K562 (cell line): ENCODE measurements at regions not wholly inside any gene's neighbourhood (a gene's known extent, or its start where the extent isn't known, plus 50 kb on each side); places are given as distances from the start of the nearest gene placed in this dataset.
A peak's percentile ranks its signal among the peaks of the same experiment; 100 is the strongest.

Experiments
- ASH1L ChIP-seq: fragments of 450-650 bp; IDR thresholded peaks from 2 replicates; pipeline ENCODE4 v1.6.1; 2018; ENCODE audit warnings: borderline replicate concordance, mild to moderate bottlenecking, low read depth; ENCODE audit not compliant: partially characterized antibody
- DPF2 ChIP-seq: fragments of 450-650 bp; IDR thresholded peaks from 2 replicates; pipeline ENCODE4 v1.6.1; 2016
- ELK3 ChIP-seq: fragments of 450-650 bp; formaldehyde crosslinking; IDR thresholded peaks from 2 replicates; pipeline ENCODE4 v1.4.0; 2020; ENCODE audit warnings: mild to moderate bottlenecking
- FIP1L1 ChIP-seq: fragments of 200-400 bp; formaldehyde crosslinking; IDR thresholded peaks from 2 replicates; pipeline ENCODE4 v1.6.1; 2018; ENCODE audit warnings: mild to moderate bottlenecking, low read depth, low read length; ENCODE audit not compliant: poor library complexity, severe bottlenecking
- HDAC2 ChIP-seq: fragments of 450-650 bp; IDR thresholded peaks from 2 replicates; pipeline ENCODE4 v1.6.1; 2016; ENCODE audit warnings: mild to moderate bottlenecking
- JUNB ChIP-seq: fragments of 450-650 bp; formaldehyde crosslinking; conservative IDR thresholded peaks from 2 replicates; pipeline ENCODE4 v1.4.0; 2020; ENCODE audit warnings: mild to moderate bottlenecking
- MBD2 ChIP-seq: sonication (generic); IDR thresholded peaks from 2 replicates; pipeline ENCODE4 v1.6.1; 2016; ENCODE audit warnings: low read depth, borderline replicate concordance
- POLR2H ChIP-seq: IDR thresholded peaks from 2 replicates; pipeline ENCODE4 v1.6.1; 2016; ENCODE audit warnings: missing genetic modification characterization, low read depth, mild to moderate bottlenecking, control low read depth, missing compliant biosample characterization, moderate library complexity
- PRMT5 ChIP-seq: sonication (generic); formaldehyde crosslinking; IDR thresholded peaks from 2 replicates; pipeline ENCODE4 v1.5.0; 2020; ENCODE audit warnings: missing genetic modification reagents
- SIN3B ChIP-seq: fragments of 450-650 bp; IDR thresholded peaks from 2 replicates; pipeline ENCODE4 v1.6.1; 2017; ENCODE audit warnings: low read depth, mild to moderate bottlenecking, moderate library complexity
- SMARCB1 ChIP-seq: IDR thresholded peaks from 2 replicates; pipeline ENCODE4 v1.6.1; 2011; ENCODE audit warnings: improper control_type of control experiment, low read depth; ENCODE audit not compliant: insufficient read length
- SPI1 ChIP-seq: IDR thresholded peaks from 2 replicates; pipeline ENCODE4 v1.6.1; 2011; ENCODE audit warnings: low read depth, low read length, control low read depth, borderline replicate concordance
- TSHZ1 ChIP-seq: fragments of 250-450 bp; sonication (Bioruptor Pico); IDR thresholded peaks from 2 replicates; pipeline ENCODE4 v1.4.0; 2020; ENCODE audit warnings: mild to moderate bottlenecking, moderate library complexity
- U2AF2 ChIP-seq: fragments of 200-400 bp; formaldehyde crosslinking; optimal IDR thresholded peaks from 2 replicates; pipeline ENCODE3; 2017; ENCODE audit warnings: low read depth, mild to moderate bottlenecking, low read length
- YBX1 ChIP-seq: fragments of 450-650 bp; IDR thresholded peaks from 2 replicates; pipeline ENCODE4 v1.7.1; 2016; ENCODE audit warnings: mild to moderate bottlenecking
- ZBTB33 ChIP-seq: sonication (generic); formaldehyde crosslinking; IDR thresholded peaks from 2 replicates; pipeline ENCODE4 v1.8.1; 2023; ENCODE audit warnings: mild to moderate bottlenecking, missing genetic modification reagents
- ZC3H11A ChIP-seq: IDR thresholded peaks from 2 replicates; pipeline ENCODE4 v1.6.1; 2012; ENCODE audit warnings: low read depth, low read length, improper control_type of control experiment
- ZC3H4 ChIP-seq: sonication (generic); formaldehyde crosslinking; IDR thresholded peaks from 2 replicates; pipeline ENCODE4 v1.9.0; 2021; ENCODE audit warnings: missing genetic modification reagents, borderline replicate concordance
- ZFP36 ChIP-seq: fragments of 150-350 bp; IDR thresholded peaks from 2 replicates; pipeline ENCODE4 v1.6.1; 2018; ENCODE audit warnings: low read length, low read depth; ENCODE audit not compliant: partially characterized antibody
- ZKSCAN3 ChIP-seq: fragments of 250-450 bp; sonication (Bioruptor Pico); IDR thresholded peaks from 2 replicates; pipeline ENCODE4 v1.4.0; 2020
- ZNF143 ChIP-seq: sonication (generic); formaldehyde crosslinking; IDR thresholded peaks from 2 replicates; pipeline ENCODE4 v1.9.0; 2022; ENCODE audit warnings: mild to moderate bottlenecking, missing genetic modification reagents
- ZNF3 ChIP-seq: fragments of 250-450 bp; sonication (Bioruptor Pico); IDR thresholded peaks from 2 replicates; pipeline ENCODE4 v1.5.0; 2021; ENCODE audit warnings: mild to moderate bottlenecking, moderate library complexity
- ZNF311 ChIP-seq: fragments of 250-450 bp; sonication (Bioruptor Pico); IDR thresholded peaks from 2 replicates; pipeline ENCODE4 v1.4.0; 2020; ENCODE audit warnings: mild to moderate bottlenecking, moderate library complexity
- ZNF324 ChIP-seq: fragments of 250-450 bp; sonication (Bioruptor Pico); IDR thresholded peaks from 2 replicates; pipeline ENCODE4 v1.4.0; 2020; ENCODE audit warnings: mild to moderate bottlenecking
- ZNF41 ChIP-seq: fragments of 250-450 bp; sonication (Bioruptor Pico); conservative IDR thresholded peaks from 2 replicates; pipeline ENCODE4 v1.4.0; 2020; ENCODE audit warnings: mild to moderate bottlenecking
- ZNF699 ChIP-seq: fragments of 250-450 bp; sonication (Bioruptor Pico); IDR thresholded peaks from 2 replicates; pipeline ENCODE4 v1.8.0; 2021; ENCODE audit warnings: mild to moderate bottlenecking, moderate library complexity; ENCODE audit not compliant: insufficient replicate concordance

GRCh38 chr1:67889953-67890567 is 56.8 kb upstream of the GNG12 start (continued):
- TF ChIP-seq ZC3H11A (no peak), ZNF699 (CRISPR knock-in tag) (no peak), SIN3B (no peak), HDAC2 (no peak; the same call in 1 of the 2 replicates), ZNF324 (CRISPR knock-in tag) (no peak), POLR2H (tag) (0 out of 2 replicates have a peak, but pooled peaks have one; percentile 39), FIP1L1 (no peak), JUNB (CRISPR knock-in tag) (peak; percentile 91), YBX1 (no peak), ZFP36 (no peak), ASH1L (no peak), DPF2 (peak; percentile 62), ZKSCAN3 (no peak), PRMT5 (no peak), ZNF3 (CRISPR knock-in tag) (no peak), MBD2 (no peak), ZC3H4 (CRISPR knock-in tag) (no peak), SPI1 (no peak), SMARCB1 (no peak), ZNF143 (no peak), TSHZ1 (CRISPR knock-in tag) (no peak), ZNF311 (CRISPR knock-in tag) (peak; percentile 53), ELK3 (CRISPR knock-in tag) (no peak), ZBTB33 (CRISPR knock-in tag) (no peak), ZNF41 (CRISPR knock-in tag) (no peak), U2AF2 (no peak)
